ENCODE measurements at regions not wholly inside any gene's neighbourhood (a gene's known extent, or its start where the extent isn't known, plus 50 kb on each side); places are given as distances from the start of the nearest gene placed in this dataset.

GRCh38 chr9:121557581-121558447, 58.2 kb upstream of the GGTA1 start:
- TF ChIP-seq CTCF (IDR thresholded peaks at IDR 0.05; ENCODE audit: low read depth, low read length), result no peak
- H3K4me3 ChIP-seq (ENCODE audit: low read depth, low read length), result no peak overlapping the region

DNA sequence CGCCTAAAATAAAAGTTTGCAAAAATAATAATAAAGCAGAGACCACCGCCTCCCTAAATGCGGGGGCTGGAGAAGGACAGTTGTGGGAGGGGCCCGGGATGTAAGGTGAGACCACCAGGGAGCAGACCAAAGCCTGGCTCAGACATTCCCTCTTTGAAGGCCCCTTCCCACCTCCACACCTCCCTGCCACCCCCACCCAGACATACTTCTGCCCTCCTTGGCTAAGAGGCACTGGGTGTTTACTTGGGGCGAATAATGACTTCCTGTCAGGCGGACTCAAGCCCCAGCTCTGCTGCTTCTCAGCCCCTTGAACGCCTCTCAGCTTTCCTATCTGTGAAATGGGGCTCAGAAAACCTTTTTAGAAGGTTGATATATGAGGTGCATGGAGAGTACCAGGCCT, 58.8 kb upstream of the GGTA1 start:
- H3K27ac ChIP-seq, result no peak overlapping the region

More at GRCh38 chr9:121557581-121558447, 58.2 kb upstream of the GGTA1 start:
- Histone ChIP-seq H3K27ac (no peak overlapping the region), H3K9me3 (ENCODE audit: severe bottlenecking) (no peaks in the 10 kb centered on the region), H3K27me3 (ENCODE audit: insufficient read depth, low read depth, severe bottlenecking) (no peaks in the 10 kb centered on the region), H3K36me3 (no peaks in the 10 kb centered on the region)
- no peak for DNase-seq

DNA sequence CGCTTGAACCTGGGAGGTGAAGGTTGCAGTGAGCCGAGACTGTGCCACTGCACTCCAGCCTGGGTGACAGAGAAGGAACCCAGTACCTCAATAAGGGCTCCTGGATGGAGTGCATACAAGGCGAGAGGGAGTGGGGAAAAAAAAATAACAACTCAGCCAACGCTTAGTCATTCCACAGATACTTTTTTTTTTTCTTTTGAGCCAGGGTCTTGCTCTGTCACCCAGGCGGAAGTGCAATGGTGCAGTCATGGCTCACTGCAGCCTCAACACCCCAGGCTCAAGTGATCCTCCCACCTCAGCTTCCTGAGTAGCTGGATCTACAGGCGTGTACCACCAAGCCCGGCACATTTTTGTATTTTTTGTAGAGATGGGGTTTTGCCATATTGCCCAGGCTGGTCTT, 59.5 kb upstream of the GGTA1 start:
- H3K4me3 ChIP-seq (ENCODE audit: low read depth, low read length), result no peak overlapping the region
- no peaks in the 10 kb centered on the region for H3K9me3 ChIP-seq (ENCODE audit: severe bottlenecking)
- DNase-seq, result no peak
- no peaks in the 10 kb centered on the region for H3K27me3 ChIP-seq (ENCODE audit: insufficient read depth, low read depth, severe bottlenecking)
- H3K36me3 ChIP-seq, result no peaks in the 10 kb centered on the region
- TF ChIP-seq CTCF (IDR thresholded peaks at IDR 0.05; ENCODE audit: low read depth, low read length), result no peak
- H3K27ac ChIP-seq, result no peak overlapping the region

More for the DNA sequence above, 58.8 kb upstream of the GGTA1 start:
- H3K9me3 ChIP-seq (ENCODE audit: severe bottlenecking), result no peaks in the 10 kb centered on the region
- H3K36me3 ChIP-seq, result no peaks in the 10 kb centered on the region
- no peak overlapping the region for H3K4me3 ChIP-seq (ENCODE audit: low read depth, low read length)
- H3K27me3 ChIP-seq (ENCODE audit: insufficient read depth, low read depth, severe bottlenecking), result no peaks in the 10 kb centered on the region
- TF ChIP-seq CTCF (IDR thresholded peaks at IDR 0.05; ENCODE audit: low read depth, low read length), result no peak
- no peak for DNase-seq

GRCh38 chr9:121560921-121561320, 61.3 kb upstream of the GGTA1 start:
- TF ChIP-seq CTCF (IDR thresholded peaks at IDR 0.05; ENCODE audit: low read depth, low read length), result no peak
- no peak overlapping the region for H3K4me3 ChIP-seq (ENCODE audit: low read depth, low read length)
- H3K27ac ChIP-seq, result no peak overlapping the region
- no peak for DNase-seq
- H3K9me3 ChIP-seq (ENCODE audit: severe bottlenecking), result no peaks in the 10 kb centered on the region
- H3K36me3 ChIP-seq, result no peaks in the 10 kb centered on the region
- H3K27me3 ChIP-seq (ENCODE audit: insufficient read depth, low read depth, severe bottlenecking), result no peaks in the 10 kb centered on the region

GRCh38 chr9:121561385-121562222, 62.0 kb upstream of the GGTA1 start:
- H3K4me3 ChIP-seq (ENCODE audit: low read depth, low read length), result no peak overlapping the region
- H3K27me3 ChIP-seq (ENCODE audit: insufficient read depth, low read depth, severe bottlenecking), result no peaks in the 10 kb centered on the region
- H3K27ac ChIP-seq, result no peak overlapping the region
- no peaks in the 10 kb centered on the region for H3K9me3 ChIP-seq (ENCODE audit: severe bottlenecking)
- peak; percentile 61 for TF ChIP-seq CTCF (IDR thresholded peaks at IDR 0.05; ENCODE audit: low read depth, low read length)
- no peaks in the 10 kb centered on the region for H3K36me3 ChIP-seq
- no peak for DNase-seq
